Lower leg skin (tissue), 3 donors: ENCODE measurements at regions not wholly inside any gene's neighbourhood (a gene's known extent, or its start where the extent isn't known, plus 50 kb on each side); places are given as distances from the start of the nearest gene placed in this dataset.

Experiments used
- POLR2A ChIP-seq, 2 donors: fragments of 450-650 bp; IDR thresholded peaks; one replicate each; pipeline ENCODE4 v1.6.1; 2016 to 2017; ENCODE audit warnings: antibody characterized with exemption in 2 of 2, mild to moderate bottlenecking in 1 of 2, moderate library complexity in 1 of 2
- TF ChIP-seq, protein P1 (sequence below), 3 donors: fragments of 450-650 bp; IDR thresholded peaks; one replicate each; pipeline ENCODE4 v1.5.1; 2016; ENCODE audit warnings: antibody characterized with exemption in 3 of 3, mild to moderate bottlenecking in 3 of 3, moderate library complexity in 2 of 3

DNA sequence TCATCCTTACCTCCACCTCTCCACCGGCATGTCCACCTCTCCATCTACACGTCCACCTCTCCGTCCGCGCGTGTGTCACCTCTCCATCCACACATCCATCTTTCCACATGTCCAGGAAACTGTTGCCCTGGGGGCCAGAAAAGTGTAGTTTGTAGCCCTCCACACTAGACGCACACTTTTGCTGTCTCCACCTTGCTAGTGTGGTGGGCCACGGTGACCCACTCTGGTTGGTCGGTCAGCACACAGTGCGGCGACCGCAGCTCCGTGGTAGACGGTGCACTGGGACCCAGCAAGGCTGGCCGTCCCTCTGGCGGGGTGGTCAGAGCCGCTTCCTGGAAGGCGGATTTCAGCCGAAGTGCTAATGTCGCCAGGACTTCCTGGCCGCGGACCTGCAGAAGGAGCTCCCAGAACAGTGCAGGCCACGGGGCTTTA is 268.6 kb downstream of the DLL1 start:
- TF ChIP-seq, protein P1, sequence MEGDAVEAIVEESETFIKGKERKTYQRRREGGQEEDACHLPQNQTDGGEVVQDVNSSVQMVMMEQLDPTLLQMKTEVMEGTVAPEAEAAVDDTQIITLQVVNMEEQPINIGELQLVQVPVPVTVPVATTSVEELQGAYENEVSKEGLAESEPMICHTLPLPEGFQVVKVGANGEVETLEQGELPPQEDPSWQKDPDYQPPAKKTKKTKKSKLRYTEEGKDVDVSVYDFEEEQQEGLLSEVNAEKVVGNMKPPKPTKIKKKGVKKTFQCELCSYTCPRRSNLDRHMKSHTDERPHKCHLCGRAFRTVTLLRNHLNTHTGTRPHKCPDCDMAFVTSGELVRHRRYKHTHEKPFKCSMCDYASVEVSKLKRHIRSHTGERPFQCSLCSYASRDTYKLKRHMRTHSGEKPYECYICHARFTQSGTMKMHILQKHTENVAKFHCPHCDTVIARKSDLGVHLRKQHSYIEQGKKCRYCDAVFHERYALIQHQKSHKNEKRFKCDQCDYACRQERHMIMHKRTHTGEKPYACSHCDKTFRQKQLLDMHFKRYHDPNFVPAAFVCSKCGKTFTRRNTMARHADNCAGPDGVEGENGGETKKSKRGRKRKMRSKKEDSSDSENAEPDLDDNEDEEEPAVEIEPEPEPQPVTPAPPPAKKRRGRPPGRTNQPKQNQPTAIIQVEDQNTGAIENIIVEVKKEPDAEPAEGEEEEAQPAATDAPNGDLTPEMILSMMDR (IDR thresholded peaks at IDR 0.05), result no peak
- no peak for TF ChIP-seq POLR2A (IDR thresholded peaks at IDR 0.05)
